Left lung (tissue), 4 donors: ENCODE measurements at regions not wholly inside any gene's neighbourhood (a gene's known extent, or its start where the extent isn't known, plus 50 kb on each side); places are given as distances from the start of the nearest gene placed in this dataset.

Experiments
- ATAC-seq: fragments of 200-7000 bp; cut with Tn5 transposase; one replicate; pipeline ENCODE4 v1.9.1; 2020; ENCODE audit warnings: moderate library complexity
- DNase-seq, 4 donors: peaks; one replicate each; pipeline ENCODE4 v3.0.0-alpha.2; 2013 to 2020
- H3K27ac ChIP-seq, 2 donors: fragments of 200-600 bp; sonication (generic) in 1 of 2; one replicate each; pipeline versions ENCODE4 v1.5.0 to v1.8.0; 2020 to 2021
- H3K27me3 ChIP-seq, 2 donors: fragments of 200-600 bp; sonication (generic) in 1 of 2; one replicate each; pipeline versions ENCODE4 v1.5.0 to v1.8.0; 2020 to 2021
- H3K36me3 ChIP-seq, 2 donors: fragments of 200-600 bp; sonication (generic) in 1 of 2; one replicate each; pipeline versions ENCODE4 v1.5.0 to v1.8.0; 2020 to 2021
- H3K4me1 ChIP-seq, 2 donors: fragments of 200-600 bp; one replicate each; pipeline ENCODE4 v1.8.0; 2021
- H3K4me3 ChIP-seq, 2 donors: fragments of 200-600 bp; sonication (generic) in 1 of 2; one replicate each; pipeline versions ENCODE4 v1.5.0 to v1.8.0; 2020 to 2021; ENCODE audit warnings: mild to moderate bottlenecking in 1 of 2
- H3K9me3 ChIP-seq, 2 donors: fragments of 200-600 bp; sonication (generic) in 1 of 2; one replicate each; pipeline versions ENCODE4 v1.5.0 to v1.8.0; 2020 to 2021
- intact Hi-C, 2 donors: fragments of 100-400 bp; cut with DNase I; formaldehyde crosslinking; loops; one replicate each; pipeline versions ENCODE4 v1.11.2 to v1.14.2; 2022
- TF ChIP-seq, protein P1 (sequence below), 2 donors: fragments of 200-600 bp; sonication (generic) in 1 of 2; IDR thresholded peaks; one replicate each; pipeline versions ENCODE4 v1.5.0 to v1.8.0; 2021; ENCODE audit warnings: antibody characterized with exemption in 2 of 2
- donor health status: DM: no; HTN: yes; CAD: no.
- donor health status: DM: no; HTN: no; CAD: no.

DNA sequence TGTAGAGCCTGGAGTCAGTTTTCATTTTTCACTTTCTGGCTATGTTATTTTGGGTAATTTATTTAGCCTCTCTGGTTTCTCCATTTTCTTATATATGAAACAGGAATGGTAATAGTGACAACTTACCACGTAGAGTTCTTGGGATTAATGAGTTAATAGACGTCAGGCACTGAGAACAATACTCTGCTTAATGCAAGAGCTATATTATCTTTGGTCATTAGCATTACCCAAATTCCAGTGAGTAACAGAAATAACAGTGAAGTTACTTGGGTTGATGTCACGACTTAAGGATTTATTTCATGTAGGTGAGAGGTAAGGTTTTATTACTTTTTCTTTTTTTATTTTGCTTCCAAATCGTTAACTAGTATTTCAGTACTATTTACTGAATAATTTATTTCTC lies 601.0 kb upstream of the GCFC2 start:
- TF ChIP-seq, protein P1, sequence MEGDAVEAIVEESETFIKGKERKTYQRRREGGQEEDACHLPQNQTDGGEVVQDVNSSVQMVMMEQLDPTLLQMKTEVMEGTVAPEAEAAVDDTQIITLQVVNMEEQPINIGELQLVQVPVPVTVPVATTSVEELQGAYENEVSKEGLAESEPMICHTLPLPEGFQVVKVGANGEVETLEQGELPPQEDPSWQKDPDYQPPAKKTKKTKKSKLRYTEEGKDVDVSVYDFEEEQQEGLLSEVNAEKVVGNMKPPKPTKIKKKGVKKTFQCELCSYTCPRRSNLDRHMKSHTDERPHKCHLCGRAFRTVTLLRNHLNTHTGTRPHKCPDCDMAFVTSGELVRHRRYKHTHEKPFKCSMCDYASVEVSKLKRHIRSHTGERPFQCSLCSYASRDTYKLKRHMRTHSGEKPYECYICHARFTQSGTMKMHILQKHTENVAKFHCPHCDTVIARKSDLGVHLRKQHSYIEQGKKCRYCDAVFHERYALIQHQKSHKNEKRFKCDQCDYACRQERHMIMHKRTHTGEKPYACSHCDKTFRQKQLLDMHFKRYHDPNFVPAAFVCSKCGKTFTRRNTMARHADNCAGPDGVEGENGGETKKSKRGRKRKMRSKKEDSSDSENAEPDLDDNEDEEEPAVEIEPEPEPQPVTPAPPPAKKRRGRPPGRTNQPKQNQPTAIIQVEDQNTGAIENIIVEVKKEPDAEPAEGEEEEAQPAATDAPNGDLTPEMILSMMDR (IDR thresholded peaks at IDR 0.05) = no peak
- intact Hi-C loops = no loop called here
- H3K4me3 ChIP-seq = no peak overlapping the region
- no peaks in the 10 kb centered on the region for H3K27me3 ChIP-seq
- no peak overlapping the region for H3K27ac ChIP-seq
- H3K9me3 ChIP-seq = no peaks in the 10 kb centered on the region
- no peaks in the 10 kb centered on the region for H3K36me3 ChIP-seq
- no peak for DNase-seq
- no peak for ATAC-seq
- no peaks in the 10 kb centered on the region for H3K4me1 ChIP-seq

- TF ChIP-seq, protein P1 (IDR thresholded peaks at IDR 0.05) = no peak
- Histone ChIP-seq H3K4me1 (no peaks in the 10 kb centered on the region), H3K27me3 (no peaks in the 10 kb centered on the region), H3K4me3 (no peak overlapping the region), H3K27ac (no peak overlapping the region), H3K9me3 (no peaks in the 10 kb centered on the region), H3K36me3 (no peaks in the 10 kb centered on the region)
- DNase-seq = no peak
- ATAC-seq = no peak
- intact Hi-C loops = no loop called here
Measured at GRCh38 chr2:76310894-76311633, 600.3 kb upstream of the GCFC2 start.

- ATAC-seq (no peak), DNase-seq (no peak)
- TF ChIP-seq, protein P1 (IDR thresholded peaks at IDR 0.05) = no peak
- Histone ChIP-seq H3K36me3 (no peaks in the 10 kb centered on the region), H3K4me1 (no peaks in the 10 kb centered on the region), H3K27me3 (no peaks in the 10 kb centered on the region), H3K27ac (no peak overlapping the region), H3K4me3 (no peak overlapping the region), H3K9me3 (no peaks in the 10 kb centered on the region)
- intact Hi-C loops = no loop called here
Measured at GRCh38 chr2:76307495-76307894, 596.8 kb upstream of the GCFC2 start.

- Histone ChIP-seq H3K27ac (no peak overlapping the region), H3K27me3 (no peaks in the 10 kb centered on the region), H3K36me3 (no peaks in the 10 kb centered on the region), H3K4me3 (no peak overlapping the region), H3K9me3 (no peaks in the 10 kb centered on the region), H3K4me1 (no peaks in the 10 kb centered on the region)
- no peak for DNase-seq
- no peak for ATAC-seq
- TF ChIP-seq, protein P1 (IDR thresholded peaks at IDR 0.05) = no peak
- intact Hi-C loops = no loop called here
Measured at GRCh38 chr2:76298041-76298440, 587.3 kb upstream of the GCFC2 start.

- no peaks in the 10 kb centered on the region for H3K27me3 ChIP-seq
- H3K36me3 ChIP-seq = no peaks in the 10 kb centered on the region
- TF ChIP-seq, protein P1 (IDR thresholded peaks at IDR 0.05) = no peak
- intact Hi-C loops = no loop called here
- H3K9me3 ChIP-seq = no peaks in the 10 kb centered on the region
- ATAC-seq = no peak
- no peak for DNase-seq
- H3K4me3 ChIP-seq = no peak overlapping the region
- no peak overlapping the region for H3K27ac ChIP-seq
- no peaks in the 10 kb centered on the region for H3K4me1 ChIP-seq
Measured at GRCh38 chr2:76296438-76296837, 585.7 kb upstream of the GCFC2 start.
